ENCODE measurements at regions not wholly inside any gene's neighbourhood (a gene's known extent, or its start where the extent isn't known, plus 50 kb on each side); places are given as distances from the start of the nearest gene placed in this dataset.

DNA sequence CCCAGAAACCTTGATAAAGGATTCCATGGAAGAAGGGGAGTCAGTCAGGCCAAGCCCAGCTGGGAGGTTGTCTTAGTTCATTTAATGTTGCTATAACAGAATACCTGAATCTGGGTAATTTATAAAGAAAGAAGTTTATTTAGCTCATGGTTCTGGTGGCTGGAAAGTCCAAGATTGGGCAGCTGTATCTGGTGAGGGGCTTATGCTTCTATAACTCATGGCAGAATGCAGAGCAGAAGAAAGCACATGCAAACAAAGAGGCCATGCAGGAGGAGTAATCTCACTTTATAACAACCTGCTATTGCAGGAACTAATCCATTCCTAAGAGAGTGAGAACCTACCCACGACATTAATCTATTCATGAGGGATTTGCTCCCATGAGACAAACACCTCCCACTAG is 54.2 kb upstream of the ANKRD1 start:
- intact Hi-C loops (cut with micrococcal nuclease): no loop called here

DNA sequence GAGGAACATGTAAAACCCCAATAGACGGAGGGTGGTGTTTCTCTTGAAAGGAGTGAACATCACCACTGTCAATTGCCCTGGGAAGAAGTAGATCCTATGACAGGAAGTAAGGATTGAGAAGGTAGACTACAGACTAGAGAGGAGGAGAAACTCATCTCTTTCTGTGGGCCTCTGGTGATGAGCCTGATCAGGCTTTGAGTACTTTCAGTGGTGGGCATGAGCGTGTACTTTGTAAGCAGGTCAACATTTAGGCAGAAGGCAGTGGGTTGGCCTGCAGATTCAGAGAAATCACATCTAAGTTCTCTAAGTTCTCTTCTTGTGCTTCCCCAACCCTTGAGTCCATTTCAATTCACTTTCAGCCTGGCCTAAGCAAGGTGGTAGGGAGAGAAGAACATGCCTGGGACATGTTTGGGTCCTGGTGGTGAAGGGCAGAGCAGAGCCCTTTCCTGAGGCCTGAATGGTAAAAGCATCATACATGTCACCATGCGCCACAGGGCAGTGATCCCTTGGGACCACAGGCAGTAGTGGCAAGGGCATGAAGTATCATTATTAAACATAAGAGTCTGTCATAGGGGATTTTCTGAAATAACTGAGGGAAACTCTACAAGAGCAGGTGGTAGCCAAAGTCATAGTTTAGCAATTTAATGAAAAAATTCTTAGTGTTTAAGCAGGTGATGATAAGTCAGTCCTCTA is 56.4 kb upstream of the ANKRD1 start:
- intact Hi-C loops (cut with micrococcal nuclease): no loop called here

DNA sequence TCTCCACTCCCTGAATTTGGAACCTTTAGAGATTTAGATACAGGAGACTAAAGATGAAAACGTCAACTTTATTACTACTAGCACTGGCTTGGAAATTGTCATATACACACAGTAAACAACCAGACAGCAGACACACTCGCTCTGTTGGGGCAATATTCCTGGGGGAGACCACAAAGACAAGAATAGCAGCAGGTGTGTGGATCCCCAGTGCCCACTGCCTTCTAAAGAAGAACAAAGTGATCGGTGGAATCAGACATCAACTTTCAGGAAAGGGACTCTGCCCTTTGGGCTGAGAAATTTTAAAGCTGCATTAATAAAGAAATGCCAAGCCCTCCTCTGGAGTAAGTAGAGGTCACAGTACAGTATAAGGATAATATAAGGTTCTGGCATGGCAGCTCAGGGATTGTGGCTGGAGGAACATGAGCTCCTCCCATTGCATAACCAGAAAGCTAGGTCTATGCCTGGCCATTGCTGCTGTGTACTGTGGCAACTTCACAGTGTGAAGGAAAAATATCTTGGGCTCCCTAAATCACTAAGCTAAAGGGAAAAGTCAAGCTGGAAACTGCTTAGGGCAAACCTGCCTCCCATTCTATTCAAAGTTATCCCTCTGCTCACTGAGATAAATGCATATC is 57.1 kb upstream of the ANKRD1 start:
- intact Hi-C loops (cut with micrococcal nuclease): no loop called here

DNA sequence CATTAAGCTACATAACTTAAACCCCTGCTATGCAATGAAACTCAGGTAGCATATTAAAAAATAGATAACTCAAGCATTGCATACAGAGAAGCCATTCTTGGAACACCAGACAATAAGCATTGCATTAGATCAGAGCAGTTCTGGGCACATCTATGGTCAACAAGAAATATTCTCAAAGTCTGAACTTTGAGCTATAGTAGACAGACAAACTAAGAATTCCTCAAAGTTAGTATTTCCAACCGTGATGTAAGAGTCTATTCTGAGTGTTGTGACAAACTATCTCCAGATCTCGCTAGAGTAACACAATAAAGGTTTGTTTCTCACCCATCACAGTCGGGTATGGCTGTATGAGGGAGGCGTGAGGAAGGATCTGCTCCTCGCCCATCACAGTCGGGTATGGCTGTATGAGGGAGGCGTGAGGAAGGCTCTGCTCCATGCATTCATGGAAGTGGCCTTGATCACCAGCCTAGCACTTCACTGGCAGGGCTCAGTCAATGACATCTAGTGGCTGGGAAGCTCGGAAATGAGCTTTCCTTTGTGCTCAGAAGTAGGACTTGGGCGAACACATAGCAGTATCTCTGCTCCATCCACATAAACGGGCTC is 61.6 kb upstream of the ANKRD1 start:
- intact Hi-C loops (cut with micrococcal nuclease): no loop called here

DNA sequence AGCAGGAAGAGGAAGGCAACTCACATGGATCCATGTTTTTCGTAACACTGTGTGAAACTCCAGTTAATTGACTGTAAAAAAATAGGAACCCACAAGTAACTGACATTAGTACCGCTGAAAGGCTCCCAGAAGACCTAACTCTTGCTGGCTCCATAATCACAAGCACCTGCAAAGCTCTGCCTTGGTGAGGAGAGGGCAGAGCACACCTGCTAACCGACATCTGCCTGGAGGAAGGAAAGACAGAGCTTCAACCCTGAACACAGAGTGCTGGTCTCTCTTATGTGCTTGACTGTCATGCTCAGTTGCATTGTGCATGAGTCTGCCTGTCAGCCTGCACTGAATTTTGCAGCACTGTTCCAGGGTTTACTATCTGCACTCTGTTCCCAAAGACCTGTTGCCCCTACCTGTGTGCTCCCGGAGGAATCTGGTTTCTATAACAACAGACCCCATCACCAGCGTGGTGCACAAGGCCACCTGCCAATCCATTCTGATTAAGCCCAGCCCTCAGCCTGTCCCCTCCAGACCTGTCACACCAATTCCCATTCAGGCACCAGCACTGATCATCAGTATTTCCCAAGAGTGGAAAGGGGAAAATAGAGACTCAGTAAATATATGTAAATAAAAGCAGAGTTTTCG is 63.1 kb upstream of the ANKRD1 start:
- intact Hi-C loops (cut with micrococcal nuclease): no loop called here

DNA sequence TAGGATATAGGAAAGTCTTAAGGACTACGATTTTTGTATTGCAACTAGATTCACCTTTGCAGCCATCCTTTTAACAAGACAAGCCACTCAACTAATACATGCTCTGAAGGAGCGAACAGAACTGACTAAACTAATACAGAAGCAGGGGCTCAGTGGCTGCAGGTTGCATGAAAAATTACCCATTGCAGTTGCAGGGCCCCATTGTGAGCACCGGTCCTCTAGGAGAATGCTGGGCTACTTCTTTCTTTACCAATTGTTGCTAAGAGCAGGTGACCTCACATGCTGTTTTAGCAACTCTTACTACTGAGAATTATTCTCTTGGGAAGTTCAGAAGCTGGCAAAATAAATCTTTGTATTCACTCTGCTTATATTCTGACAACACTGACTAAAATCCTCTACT is 64.0 kb upstream of the ANKRD1 start:
- intact Hi-C loops (cut with micrococcal nuclease): no loop called here

DNA sequence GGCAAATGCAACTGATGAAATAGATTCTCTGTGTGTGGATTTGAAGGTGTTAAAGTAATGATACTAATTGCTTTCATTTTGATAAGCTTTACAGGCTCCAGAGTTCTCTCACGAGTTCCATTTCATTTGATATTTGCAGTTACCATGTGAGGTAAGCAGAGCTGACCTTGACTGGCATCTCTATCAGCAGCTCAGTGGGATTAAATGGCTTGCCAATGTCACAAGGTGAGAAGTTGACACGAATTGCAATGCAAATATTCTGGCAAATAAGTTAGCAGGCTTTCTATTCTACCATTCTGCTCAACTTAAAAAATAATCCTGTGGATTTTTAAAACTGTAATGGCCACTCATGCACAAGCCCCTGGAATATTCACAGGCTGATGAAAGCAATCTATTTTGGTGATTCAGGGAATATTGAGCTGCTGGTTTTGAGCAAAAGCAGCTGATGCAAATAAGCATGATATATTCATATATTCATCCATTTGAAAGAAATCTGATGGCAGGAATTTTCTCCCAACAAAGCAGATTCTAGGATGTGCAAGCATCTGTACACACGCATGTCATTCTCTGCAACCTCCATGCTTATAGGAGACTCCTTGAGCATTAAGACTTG is 64.5 kb upstream of the ANKRD1 start:
- intact Hi-C loops (cut with micrococcal nuclease): no loop called here

DNA sequence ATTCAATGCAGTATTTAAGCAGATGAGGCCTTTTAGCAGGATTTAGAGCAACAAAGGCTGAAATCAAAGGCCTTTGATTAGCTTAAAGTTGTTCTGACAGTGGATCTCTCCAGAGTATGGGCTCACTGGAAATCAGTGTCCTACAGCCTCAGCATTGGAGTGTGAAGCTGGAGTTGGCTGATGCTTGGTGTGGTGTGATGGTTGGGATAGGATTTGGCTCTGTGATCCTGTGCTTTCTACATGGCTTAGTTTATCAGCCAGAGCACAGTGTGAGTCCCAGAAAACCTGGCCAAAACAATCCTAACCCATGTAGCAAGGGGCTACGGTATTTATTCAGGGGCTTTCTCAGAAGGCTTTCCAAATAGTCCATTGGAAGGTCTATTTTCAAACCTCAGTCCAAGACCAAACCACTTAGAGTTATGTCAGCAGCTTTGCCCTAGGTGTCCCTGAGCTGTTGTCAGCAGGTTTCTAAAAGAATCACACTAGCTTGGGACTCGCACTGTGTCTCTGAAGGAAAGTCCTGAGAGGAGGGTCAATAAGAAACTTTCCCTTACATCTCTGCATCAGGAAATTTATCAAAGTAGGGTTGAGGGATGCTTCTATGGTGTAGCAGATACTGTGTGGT is 65.4 kb upstream of the ANKRD1 start:
- intact Hi-C loops (cut with micrococcal nuclease): no loop called here

DNA sequence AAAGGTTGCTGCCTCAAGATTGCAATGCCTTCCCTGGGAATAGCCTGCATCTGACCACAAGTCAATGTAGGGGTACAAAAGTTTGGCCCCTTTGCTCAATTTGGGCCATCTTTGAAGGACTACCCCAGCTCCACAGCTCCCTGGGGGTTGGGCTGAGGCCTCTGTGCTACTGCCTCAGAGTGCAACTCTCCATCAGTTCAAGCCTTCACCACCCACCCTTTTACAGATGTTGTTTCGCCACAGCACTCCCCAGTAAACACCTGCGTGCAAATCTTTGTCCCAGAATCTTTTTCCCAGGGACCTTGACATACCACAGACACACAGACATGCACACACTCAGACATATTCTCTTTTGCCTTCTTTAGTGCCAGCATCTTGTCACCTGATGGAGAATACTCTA is 66.0 kb upstream of the ANKRD1 start:
- intact Hi-C loops (cut with micrococcal nuclease): no loop called here

DNA sequence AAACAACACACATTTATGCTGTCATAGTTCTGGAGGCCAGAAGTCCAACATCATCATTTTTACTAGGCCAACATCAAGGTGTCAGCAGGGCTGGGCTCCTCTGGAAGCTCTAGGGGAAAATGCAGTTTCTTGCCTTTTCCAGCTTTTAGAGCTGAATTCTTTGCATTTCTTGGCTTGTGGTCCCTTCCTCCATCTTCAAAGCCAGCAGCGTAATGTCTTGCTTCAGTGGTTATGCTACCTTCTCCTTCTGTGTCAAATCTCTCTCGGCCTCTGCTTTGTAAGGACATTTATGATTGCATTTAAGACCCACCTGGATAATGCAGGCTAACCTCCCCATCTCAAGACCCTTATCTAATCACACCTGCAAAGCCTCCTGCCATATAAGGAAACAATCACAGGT is 66.5 kb upstream of the ANKRD1 start:
- intact Hi-C loops (cut with micrococcal nuclease): no loop called here

DNA sequence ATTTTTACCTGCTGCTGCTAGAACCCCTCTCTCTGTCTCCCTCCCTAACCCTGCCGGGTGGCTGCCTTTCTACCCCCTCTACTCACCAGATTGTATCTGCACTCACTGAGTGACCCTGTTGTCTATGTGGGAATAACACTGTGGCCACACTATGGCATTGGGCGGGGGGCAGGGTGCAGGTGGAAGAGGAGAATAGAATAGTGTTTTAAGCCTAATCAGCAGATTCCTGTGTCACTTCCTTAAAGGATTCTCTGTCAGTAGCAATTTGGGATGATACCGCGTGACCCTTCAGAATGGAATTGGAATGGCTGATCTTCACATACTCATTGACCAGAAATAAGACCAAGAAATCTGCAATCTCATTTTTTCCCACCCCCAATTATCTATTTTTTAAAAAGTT is 67.1 kb upstream of the ANKRD1 start:
- intact Hi-C loops (cut with micrococcal nuclease): no loop called here

DNA sequence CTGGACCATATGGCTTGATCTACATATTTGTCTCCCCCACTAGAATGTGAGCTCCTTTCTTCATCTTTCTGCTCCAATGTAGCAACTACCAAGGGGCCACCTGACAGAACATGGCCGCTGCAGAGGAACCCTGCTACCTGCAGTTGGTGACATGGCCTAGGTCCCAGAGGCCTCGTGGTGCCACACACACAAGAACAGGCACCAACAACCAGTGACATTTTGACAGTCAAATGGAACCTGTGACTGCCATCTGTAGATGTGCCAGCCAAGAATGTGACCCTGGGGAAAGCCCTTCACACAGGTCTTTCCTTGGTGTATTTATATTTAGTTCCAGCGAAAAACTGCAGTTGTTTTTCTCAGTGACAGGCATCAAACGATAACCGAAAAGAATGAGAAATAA is 67.9 kb upstream of the ANKRD1 start:
- intact Hi-C loops (cut with micrococcal nuclease): no loop called here

DNA sequence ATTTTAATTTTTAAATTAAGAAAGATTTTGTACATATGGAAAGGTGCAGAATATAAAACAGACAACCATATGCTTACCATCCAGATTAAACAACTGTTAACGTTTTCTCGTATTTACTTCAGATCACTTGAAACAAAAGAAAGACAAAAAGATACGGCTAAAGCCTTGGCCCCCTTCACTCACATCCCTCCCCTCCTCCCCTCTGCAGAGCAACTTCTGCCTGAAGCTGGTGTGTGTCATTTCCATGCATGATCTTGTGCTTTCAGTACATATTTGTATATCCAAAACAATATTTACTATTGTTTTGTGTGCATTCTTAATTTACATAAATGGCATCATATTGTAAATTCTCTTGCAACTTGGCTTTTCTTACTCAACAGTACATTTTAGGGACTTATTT is 68.5 kb upstream of the ANKRD1 start:
- intact Hi-C loops (cut with micrococcal nuclease): no loop called here

DNA sequence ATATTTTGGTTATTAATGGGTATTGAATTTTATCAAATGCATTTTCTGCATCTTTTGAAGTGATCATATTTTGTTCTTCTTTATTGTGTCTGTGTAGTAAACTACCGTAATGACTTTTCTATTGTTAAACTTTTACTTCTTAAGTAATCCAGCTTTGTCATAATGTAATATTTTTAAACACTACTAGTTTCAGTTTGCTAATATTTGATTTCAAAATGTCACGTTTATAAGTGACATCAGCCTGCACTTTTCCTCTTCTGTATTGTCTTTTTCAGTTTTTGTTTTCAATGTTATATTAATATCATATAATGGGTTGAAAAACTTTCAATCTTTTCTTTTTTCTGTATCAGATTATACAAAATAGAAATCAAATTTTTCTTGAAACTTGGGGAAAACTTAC is 71.6 kb upstream of the ANKRD1 start:
- intact Hi-C loops (cut with micrococcal nuclease): no loop called here

DNA sequence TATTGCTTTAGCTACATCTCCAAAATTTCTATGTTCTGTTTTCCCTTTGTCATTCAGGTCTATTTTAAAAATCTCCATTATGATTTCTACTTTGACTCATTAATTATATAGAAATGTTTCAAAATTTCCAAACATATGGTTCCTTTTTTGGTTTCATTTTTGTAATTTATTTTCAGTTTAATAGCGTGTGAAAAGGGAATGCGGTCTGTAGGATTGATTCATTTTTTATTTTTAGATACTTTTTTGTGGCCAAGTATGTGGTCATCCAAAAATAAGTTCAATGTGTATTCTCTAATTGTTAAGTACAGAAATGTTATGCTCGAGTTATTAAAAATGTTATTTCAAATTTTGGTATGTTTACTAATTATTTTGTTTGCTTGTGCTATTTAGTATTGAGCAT is 72.5 kb upstream of the ANKRD1 start:
- intact Hi-C loops (cut with micrococcal nuclease): no loop called here

DNA sequence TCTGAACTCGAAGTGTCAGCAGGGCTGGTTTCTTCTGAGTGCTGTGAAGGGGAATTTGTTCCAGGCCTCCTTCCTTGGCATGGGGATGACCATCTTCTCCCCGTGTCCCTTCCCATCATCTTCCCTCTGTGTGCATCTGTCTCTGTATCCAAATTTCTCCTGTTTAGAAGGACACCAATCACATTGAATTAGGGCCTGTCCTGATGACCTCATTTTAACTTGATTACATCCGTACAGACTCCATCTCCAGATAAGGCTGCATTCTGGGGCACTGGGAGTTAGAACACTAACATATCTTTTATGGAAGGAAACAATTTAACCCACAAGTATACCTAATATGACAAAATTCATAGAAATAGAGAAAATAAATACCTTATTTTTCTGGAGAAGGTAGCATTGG is 76.8 kb upstream of the ANKRD1 start:
- intact Hi-C loops (cut with micrococcal nuclease): no loop called here

DNA sequence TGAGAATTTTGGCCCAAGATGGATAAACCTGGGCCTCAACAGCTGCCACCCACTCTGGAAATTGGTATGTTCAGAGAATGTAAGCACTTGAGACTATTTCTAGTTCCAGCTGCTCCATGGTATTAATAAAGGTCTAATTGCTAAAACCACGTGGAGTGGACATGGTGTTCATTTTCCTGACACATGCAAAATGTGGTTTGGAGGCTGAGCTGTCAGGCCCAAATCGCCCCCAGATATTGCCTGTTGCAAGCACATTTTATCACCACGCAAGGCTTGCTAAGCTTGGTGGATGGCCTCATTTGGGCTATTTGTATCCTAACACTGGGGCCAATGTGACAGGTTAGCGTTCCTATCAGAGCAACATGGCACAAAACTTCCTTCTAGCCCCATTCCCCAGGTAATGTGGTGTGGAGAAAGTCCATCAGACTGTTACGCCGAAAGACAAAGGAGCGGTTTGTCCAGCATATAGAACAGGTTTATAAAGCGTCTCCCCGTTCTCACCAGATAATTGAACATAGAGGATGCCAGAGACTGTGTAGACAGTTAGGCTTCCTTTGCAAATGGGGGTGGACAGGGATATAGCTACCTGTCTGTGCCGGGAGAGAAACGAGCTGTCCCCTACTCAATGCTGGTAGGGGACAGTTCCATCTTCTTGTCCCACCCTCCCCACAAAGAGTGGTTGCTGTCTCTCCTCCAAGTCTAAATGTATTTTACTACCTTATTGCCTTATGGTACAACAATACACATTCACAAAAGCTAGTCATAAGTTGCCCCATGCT is 78.0 kb upstream of the ANKRD1 start:
- intact Hi-C loops (cut with micrococcal nuclease): no loop called here

DNA sequence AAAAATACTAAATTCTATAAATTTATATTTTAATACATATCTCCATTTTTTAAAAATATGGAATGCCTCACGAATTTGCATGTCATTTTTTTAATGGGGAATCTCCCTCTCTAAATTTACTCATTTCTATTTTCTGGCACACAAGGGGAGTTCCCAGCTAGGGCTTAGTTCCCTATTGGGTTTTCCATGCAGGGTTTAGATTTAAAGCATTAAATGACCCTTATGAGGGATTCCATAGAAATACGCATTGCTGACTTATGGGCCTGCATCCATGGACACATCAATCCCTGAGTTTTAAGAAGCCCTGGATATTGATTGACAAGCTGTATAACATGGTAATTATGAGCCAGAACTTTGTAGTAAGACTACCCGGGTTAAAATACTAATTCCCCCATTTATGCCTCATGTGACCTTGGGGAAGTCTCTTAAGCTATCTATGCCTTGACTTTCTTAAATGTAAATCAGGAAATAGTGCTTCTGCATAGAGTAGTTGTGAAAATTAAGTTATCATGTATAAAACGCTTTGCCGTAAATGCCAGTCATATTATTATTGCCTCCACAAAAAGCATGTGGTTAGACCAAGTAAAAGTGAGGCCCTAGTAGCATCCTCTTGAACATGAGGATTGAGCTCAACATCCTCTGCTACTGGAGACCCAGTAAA is 78.8 kb upstream of the ANKRD1 start:
- intact Hi-C loops (cut with micrococcal nuclease): no loop called here

DNA sequence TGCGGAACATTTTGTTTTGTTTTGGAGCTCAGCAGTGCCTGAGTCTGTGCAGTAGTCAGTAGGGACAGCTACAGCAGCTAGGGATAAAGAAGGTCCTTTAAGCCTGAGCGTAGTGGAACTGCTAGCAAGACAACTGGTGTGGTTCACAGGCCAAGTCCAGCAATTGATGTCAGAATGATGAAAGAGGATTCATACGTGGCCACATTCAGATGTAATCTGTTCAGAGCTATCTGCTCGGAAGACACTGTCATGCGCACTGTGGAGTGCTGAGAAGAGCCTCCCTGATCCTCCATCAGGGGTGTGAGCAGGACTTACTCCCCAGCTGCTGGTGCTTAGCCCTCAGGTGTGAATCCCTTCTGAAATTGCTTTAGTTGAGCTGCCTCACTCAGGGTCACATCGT is 79.6 kb upstream of the ANKRD1 start:
- intact Hi-C loops (cut with micrococcal nuclease): no loop called here

DNA sequence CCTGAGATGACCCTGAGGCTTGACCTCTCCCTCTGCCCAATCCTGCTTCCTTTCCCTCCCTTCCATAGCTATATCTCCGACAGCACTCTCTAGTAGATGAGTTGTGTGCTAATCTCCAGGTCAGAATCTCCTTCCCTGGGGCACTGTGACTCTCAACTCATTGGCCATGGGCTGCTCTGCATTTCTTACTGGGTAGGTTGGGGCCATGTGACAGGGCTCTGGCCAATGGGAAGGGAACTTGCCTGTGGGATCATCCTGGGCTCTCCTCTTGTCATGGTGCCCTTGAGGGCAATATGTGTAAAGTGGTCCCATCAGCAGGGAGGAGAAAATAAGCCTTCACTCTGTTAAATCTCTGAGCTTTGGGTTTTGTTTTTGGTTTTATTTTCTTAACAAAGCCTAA is 80.1 kb upstream of the ANKRD1 start:
- intact Hi-C loops (cut with micrococcal nuclease): no loop called here

Measured in T-helper 2 cell treated with Interferon-gamma antibody and Interleukin-4, amounts not matched to agents 100 ng/mL and 5 ng/mL, for 36 hours (primary cell).